Mesendoderm (in vitro differentiated cells): ENCODE measurements at regions not wholly inside any gene's neighbourhood (a gene's known extent, or its start where the extent isn't known, plus 50 kb on each side); places are given as distances from the start of the nearest gene placed in this dataset.

Experiments used
- DNase-seq: peaks from one replicate; pipeline ENCODE4 v3.0.0; 2013
- H2AK5ac ChIP-seq: 2 replicates; pipeline ENCODE4 v1.6.1; 2013; ENCODE audit warnings: low read length, inconsistent platforms
- H2BK120ac ChIP-seq: 2 replicates; pipeline ENCODE4 v1.6.1; 2013; ENCODE audit warnings: low read depth, mild to moderate bottlenecking, low read length, moderate library complexity, mixed read lengths
- H2BK15ac ChIP-seq: replicated peaks from 2 replicates; pipeline ENCODE4 v1.6.1; 2013; ENCODE audit warnings: low read depth, mild to moderate bottlenecking, moderate library complexity
- H2BK5ac ChIP-seq: 2 replicates; pipeline ENCODE4 v1.6.1; 2013; ENCODE audit warnings: low read length, inconsistent platforms
- H3K18ac ChIP-seq: 2 replicates; pipeline ENCODE4 v1.6.1; 2013; ENCODE audit warnings: mild to moderate bottlenecking, low read length, mixed read lengths
- H3K23ac ChIP-seq: one replicate; pipeline ENCODE4 v1.6.1; 2013; ENCODE audit warnings: low read length
- H3K27ac ChIP-seq: 2 replicates; pipeline ENCODE4 v1.5.1; 2013; ENCODE audit warnings: low read depth, mild to moderate bottlenecking, inconsistent platforms, low read length, moderate library complexity
- H3K27me3 ChIP-seq: 2 replicates; pipeline ENCODE4 v1.6.1; 2013; ENCODE audit warnings: low read length, control low read depth, mild to moderate bottlenecking, inconsistent platforms; ENCODE audit not compliant: insufficient read depth, poor library complexity
- H3K36me3 ChIP-seq: 2 replicates; pipeline ENCODE4 v1.6.1; 2013; ENCODE audit warnings: low read length, inconsistent platforms; ENCODE audit not compliant: control insufficient read depth, insufficient read depth
- H3K4ac ChIP-seq: one replicate; pipeline ENCODE4 v1.6.1; 2013; ENCODE audit warnings: low read depth, mild to moderate bottlenecking, low read length, moderate library complexity
- H3K4me1 ChIP-seq: 2 replicates; pipeline ENCODE4 v1.6.1; 2013; ENCODE audit warnings: low read depth, low read length, inconsistent platforms; ENCODE audit not compliant: control insufficient read depth
- H3K4me2 ChIP-seq: 2 replicates; pipeline ENCODE4 v1.6.1; 2013; ENCODE audit warnings: low read length
- H3K4me3 ChIP-seq: 2 replicates; pipeline ENCODE4 v1.5.1; 2013; ENCODE audit warnings: mild to moderate bottlenecking, low read length
- H3K56ac ChIP-seq: one replicate; pipeline ENCODE4 v1.6.1; 2013; ENCODE audit warnings: low read length
- H3K79me1 ChIP-seq: 2 replicates; pipeline ENCODE4 v1.6.1; 2013; ENCODE audit warnings: low read length, inconsistent platforms
- H3K79me2 ChIP-seq: 2 replicates; pipeline ENCODE4 v1.6.1; 2013; ENCODE audit warnings: mild to moderate bottlenecking, low read length; ENCODE audit not compliant: control insufficient read depth, insufficient read depth
- H3K9ac ChIP-seq: 2 replicates; pipeline ENCODE4 v1.6.1; 2013; ENCODE audit warnings: low read length, inconsistent platforms
- H4K5ac ChIP-seq: one replicate; pipeline ENCODE4 v1.6.1; 2013; ENCODE audit warnings: low read length
- H4K8ac ChIP-seq: one replicate; pipeline ENCODE4 v1.6.1; 2013; ENCODE audit warnings: low read depth, mild to moderate bottlenecking, control low read depth, low read length, moderate library complexity
- WGBS: extraction: QIAGEN DNeasy Blood & Tissue Kit; methylation state at CpG from one replicate; pipeline ENCODE4 v1.1.7; 2013; ENCODE audit warnings: low lambda C conversion rate, missing lambda C conversion rate; ENCODE audit not compliant: insufficient coverage; ENCODE audit errors: extremely low coverage; 5-methylcytosine and 5-hydroxymethylcytosine counted together

DNA sequence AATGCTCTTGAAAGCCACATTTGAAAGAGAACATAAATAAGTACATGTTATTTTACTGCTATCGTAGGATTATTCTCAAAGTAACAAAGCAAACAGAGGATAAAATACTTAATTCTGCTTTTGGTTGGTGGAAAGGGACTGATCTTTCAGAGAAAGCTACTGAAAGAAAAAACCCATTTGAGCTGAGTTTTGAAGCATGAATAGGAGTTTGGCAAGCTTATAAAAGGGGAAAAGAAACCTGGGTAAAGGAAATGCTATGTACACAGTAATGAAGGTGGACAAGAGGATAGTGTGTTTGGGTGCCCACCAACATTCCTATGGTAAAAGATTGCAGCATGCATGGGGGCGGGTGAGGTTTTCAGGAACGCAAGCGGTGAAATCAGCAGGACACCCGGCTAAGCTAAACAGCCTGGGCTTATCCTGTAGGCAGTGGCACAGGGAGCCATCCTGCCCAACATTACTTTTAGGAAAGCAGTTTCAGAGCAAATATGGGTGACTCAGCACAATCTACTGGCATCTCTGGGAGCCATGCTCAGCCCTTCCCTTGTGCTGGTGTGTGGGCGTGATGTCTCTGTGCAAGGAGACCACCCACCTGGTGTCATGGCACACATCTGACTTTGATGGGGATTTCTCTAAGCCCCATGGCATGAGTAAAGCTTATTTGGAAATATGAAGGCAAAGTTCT is 673.9 kb upstream of the KLF4 start:
- Histone ChIP-seq H3K23ac (no peak overlapping the region), H2BK120ac (no peak overlapping the region), H3K18ac (no peak overlapping the region), H3K4me3 (no peak overlapping the region), H4K5ac (no peak overlapping the region), H3K56ac (no peak overlapping the region), H4K8ac (no peak overlapping the region), H3K36me3 (no peaks in the 10 kb centered on the region), H3K4me1 (no peaks in the 10 kb centered on the region), H3K4ac (no peak overlapping the region), H2AK5ac (no peak overlapping the region), H3K9ac (no peak overlapping the region), H2BK5ac (no peak overlapping the region), H3K79me2 (no peaks in the 10 kb centered on the region), H3K27ac (no peak overlapping the region), H2BK15ac (no peak overlapping the region), H3K79me1 (no peaks in the 10 kb centered on the region), H3K27me3 (no peaks in the 10 kb centered on the region), H3K4me2 (no peak overlapping the region)
- peak; percentile 5 for DNase-seq
- no CpG with 5 or more reads among the region's 6 CpGs for WGBS

DNA sequence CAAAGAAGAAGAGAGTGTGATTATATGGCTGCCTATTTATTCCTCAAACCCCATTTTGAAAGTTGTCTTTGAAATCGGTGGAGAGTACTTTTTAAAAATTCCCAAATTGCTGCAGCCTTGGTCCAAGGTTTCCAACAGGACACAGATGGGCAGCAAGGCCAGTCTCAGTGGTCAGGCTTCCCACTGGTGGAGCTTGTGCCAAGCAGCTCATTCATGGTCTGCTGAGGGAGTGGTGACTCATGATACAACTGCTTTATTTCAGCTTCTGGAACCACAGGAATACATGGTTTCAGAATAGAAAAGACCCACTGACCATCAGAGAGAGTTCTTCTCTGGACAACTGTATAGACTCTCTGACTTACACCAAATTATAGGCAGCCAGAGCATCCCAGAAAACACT is 673.1 kb upstream of the KLF4 start:
- no CpG with 5 or more reads among the region's 1 CpG for WGBS
- Histone ChIP-seq H3K23ac (no peak overlapping the region), H3K4me3 (no peak overlapping the region), H3K9ac (no peak overlapping the region), H2AK5ac (no peak overlapping the region), H2BK5ac (no peak overlapping the region), H3K4me2 (no peak overlapping the region), H3K79me2 (no peaks in the 10 kb centered on the region), H3K36me3 (no peaks in the 10 kb centered on the region), H3K79me1 (no peaks in the 10 kb centered on the region), H3K4ac (no peak overlapping the region), H4K5ac (no peak overlapping the region), H3K56ac (no peak overlapping the region), H2BK15ac (no peak overlapping the region), H4K8ac (no peak overlapping the region), H3K27me3 (no peaks in the 10 kb centered on the region), H3K18ac (no peak overlapping the region), H3K4me1 (no peaks in the 10 kb centered on the region), H3K27ac (no peak overlapping the region), H2BK120ac (no peak overlapping the region)
- no peak for DNase-seq

DNA sequence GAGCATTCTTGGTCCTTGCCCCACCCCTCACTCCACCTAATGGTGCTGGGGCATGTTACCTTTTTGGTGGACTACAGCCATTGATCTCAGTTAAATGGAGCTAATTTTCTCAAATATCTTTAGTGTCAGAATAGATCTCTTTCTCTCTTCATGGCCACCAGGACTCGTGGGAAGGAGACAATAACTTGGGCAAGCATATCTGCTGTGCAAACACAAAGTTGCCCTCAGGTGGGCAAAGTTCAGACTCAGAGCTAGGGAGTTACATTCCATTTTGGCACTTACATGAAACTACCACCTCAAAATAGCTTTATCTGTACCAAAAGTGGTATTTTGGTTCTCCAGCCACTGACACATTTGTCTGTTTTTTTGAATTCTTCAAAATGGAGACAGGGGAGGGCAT is 671.9 kb upstream of the KLF4 start:
- no peak overlapping the region for H3K56ac ChIP-seq
- H3K4me1 ChIP-seq, result no peaks in the 10 kb centered on the region
- H3K27ac ChIP-seq, result no peak overlapping the region
- no peaks in the 10 kb centered on the region for H3K36me3 ChIP-seq
- H2BK5ac ChIP-seq, result no peak overlapping the region
- no peak overlapping the region for H4K5ac ChIP-seq
- H2BK15ac ChIP-seq, result no peak overlapping the region
- no peak overlapping the region for H3K4me2 ChIP-seq
- no peak for DNase-seq
- H2AK5ac ChIP-seq, result no peak overlapping the region
- H3K79me1 ChIP-seq, result no peaks in the 10 kb centered on the region
- H3K4me3 ChIP-seq, result no peak overlapping the region
- no peak overlapping the region for H3K23ac ChIP-seq
- H3K4ac ChIP-seq, result no peak overlapping the region
- H4K8ac ChIP-seq, result no peak overlapping the region
- WGBS, result no CpG with 5 or more reads among the region's 1 CpG
- H3K79me2 ChIP-seq, result no peaks in the 10 kb centered on the region
- no peak overlapping the region for H2BK120ac ChIP-seq
- no peak overlapping the region for H3K18ac ChIP-seq
- no peaks in the 10 kb centered on the region for H3K27me3 ChIP-seq
- H3K9ac ChIP-seq, result no peak overlapping the region

DNA sequence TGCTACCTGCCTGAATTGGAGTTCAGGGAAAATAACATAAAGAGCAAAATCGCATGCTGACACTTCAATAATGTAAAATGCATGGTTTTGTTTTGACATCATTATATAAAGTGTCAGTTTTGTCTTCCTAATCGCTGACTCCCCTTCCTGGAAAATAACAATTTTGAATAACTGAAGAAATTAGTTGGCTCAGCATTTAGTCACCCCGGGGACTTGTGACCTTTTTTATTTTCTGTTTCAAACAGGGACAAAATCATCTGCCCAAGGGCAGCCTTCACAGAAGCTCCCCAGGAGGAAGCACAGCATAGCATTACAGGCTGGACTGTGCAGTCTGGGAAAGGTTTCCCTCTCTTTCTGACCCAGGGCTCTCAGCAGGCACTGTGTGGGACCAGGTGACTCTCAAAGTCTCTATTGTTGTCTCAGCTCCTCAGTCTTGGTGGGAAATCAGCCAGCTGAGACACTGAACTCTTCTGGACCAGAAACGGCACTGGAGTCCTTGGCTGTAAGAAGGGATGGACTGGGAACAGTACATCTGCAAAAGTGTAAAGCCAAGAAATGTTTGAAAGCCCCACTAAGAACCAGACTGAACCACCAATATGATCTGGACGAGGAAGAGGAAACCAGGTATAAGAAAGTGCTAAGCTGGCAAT is 671.3 kb upstream of the KLF4 start:
- no peak for DNase-seq
- Histone ChIP-seq H3K79me1 (no peaks in the 10 kb centered on the region), H3K4me2 (no peak overlapping the region), H3K4me3 (no peak overlapping the region), H3K23ac (no peak overlapping the region), H2AK5ac (no peak overlapping the region), H2BK5ac (no peak overlapping the region), H2BK15ac (no peak overlapping the region), H4K5ac (no peak overlapping the region), H3K56ac (no peak overlapping the region), H3K79me2 (no peaks in the 10 kb centered on the region), H3K9ac (no peak overlapping the region), H3K27ac (no peak overlapping the region), H2BK120ac (no peak overlapping the region), H3K4ac (no peak overlapping the region), H3K27me3 (no peaks in the 10 kb centered on the region), H3K18ac (no peak overlapping the region), H3K36me3 (no peaks in the 10 kb centered on the region), H3K4me1 (no peaks in the 10 kb centered on the region), H4K8ac (no peak overlapping the region)
- no CpG with 5 or more reads among the region's 5 CpGs for WGBS

DNA sequence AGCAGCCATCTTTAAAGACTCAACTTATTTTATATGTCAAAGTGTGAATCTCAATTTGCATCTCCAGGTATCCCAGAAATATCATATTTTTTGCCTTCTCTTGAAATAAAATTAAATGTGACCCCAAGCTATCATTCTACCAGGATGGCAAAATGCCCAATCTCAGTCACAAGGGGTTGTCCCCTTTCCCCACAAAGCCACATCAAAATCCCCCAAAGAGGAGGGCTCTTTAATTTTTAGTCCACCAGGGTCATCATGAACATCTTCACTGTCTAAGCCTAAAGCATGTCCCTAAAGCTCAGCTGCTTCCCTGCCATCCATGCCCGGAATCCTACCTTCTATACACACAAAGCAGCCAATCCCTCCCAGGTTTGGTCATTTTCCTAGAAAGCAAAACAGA is 670.5 kb upstream of the KLF4 start:
- H3K27ac ChIP-seq, result no peak overlapping the region
- no peak overlapping the region for H2AK5ac ChIP-seq
- no peak overlapping the region for H3K18ac ChIP-seq
- no peaks in the 10 kb centered on the region for H3K36me3 ChIP-seq
- H3K4ac ChIP-seq, result no peak overlapping the region
- H4K5ac ChIP-seq, result no peak overlapping the region
- H3K23ac ChIP-seq, result no peak overlapping the region
- no peak overlapping the region for H3K4me3 ChIP-seq
- no peaks in the 10 kb centered on the region for H3K79me1 ChIP-seq
- no peak for DNase-seq
- no peak overlapping the region for H2BK5ac ChIP-seq
- no peaks in the 10 kb centered on the region for H3K27me3 ChIP-seq
- H4K8ac ChIP-seq, result no peak overlapping the region
- no peaks in the 10 kb centered on the region for H3K79me2 ChIP-seq
- no peak overlapping the region for H3K9ac ChIP-seq
- no peak overlapping the region for H3K56ac ChIP-seq
- no peak overlapping the region for H2BK120ac ChIP-seq
- no peak overlapping the region for H2BK15ac ChIP-seq
- H3K4me1 ChIP-seq, result no peaks in the 10 kb centered on the region
- H3K4me2 ChIP-seq, result no peak overlapping the region
- WGBS, result no CpG with 5 or more reads among the region's 1 CpG
